SU-DHL-6 (cell line): ENCODE measurements at regions not wholly inside any gene's neighbourhood (a gene's known extent, or its start where the extent isn't known, plus 50 kb on each side); places are given as distances from the start of the nearest gene placed in this dataset.

Source experiments
- H2AFZ ChIP-seq: fragments of 200-600 bp; sonication (generic); 2 replicates; pipeline ENCODE4 v1.6.1; 2014; ENCODE audit warnings: low read depth, mild to moderate bottlenecking, moderate library complexity, mixed read lengths, antibody characterized with exemption, low read length; ENCODE audit not compliant: severe bottlenecking
- H3F3A ChIP-seq: fragments of 200-600 bp; shearing (Covaris generic); 2 replicates; pipeline ENCODE4 v1.6.0; 2016; ENCODE audit warnings: antibody characterized with exemption, mild to moderate bottlenecking; ENCODE audit not compliant: insufficient read depth
- H3K27ac ChIP-seq: fragments of 200-600 bp; sonication (generic); 2 replicates; pipeline ENCODE4 v1.5.1; 2016; ENCODE audit warnings: low read depth, mild to moderate bottlenecking, low read length, moderate library complexity, mixed read lengths
- H3K27me3 ChIP-seq: fragments of 200-600 bp; sonication (generic), shearing (Covaris generic); 2 replicates; pipeline ENCODE4 v1.6.0; 2014; ENCODE audit warnings: mild to moderate bottlenecking, low read length
- H3K36me3 ChIP-seq: fragments of 200-600 bp; sonication (generic); 2 replicates; pipeline ENCODE4 v1.6.1; 2014; ENCODE audit warnings: mild to moderate bottlenecking, low read length, mixed read lengths
- H3K4me2 ChIP-seq: fragments of 300-600, 200-600 bp; shearing (Covaris generic), sonication (generic); 2 replicates; pipeline ENCODE4 v1.6.0; 2014; ENCODE audit warnings: low read length, low read depth, mild to moderate bottlenecking; ENCODE audit not compliant: poor library complexity, severe bottlenecking
- H3K4me3 ChIP-seq: fragments of 200-600 bp; sonication (generic); 2 replicates; pipeline ENCODE4 v1.5.1; 2014; ENCODE audit warnings: antibody characterized with exemption, low read length, mild to moderate bottlenecking, mixed read lengths; ENCODE audit not compliant: insufficient read depth, poor library complexity, severe bottlenecking
- H3K79me2 ChIP-seq: fragments of 200-600 bp; sonication (generic); 2 replicates; pipeline ENCODE4 v1.6.1; 2014; ENCODE audit warnings: mild to moderate bottlenecking, low read length, moderate library complexity; ENCODE audit not compliant: insufficient read depth
- H3K9ac ChIP-seq: fragments of 200-600 bp; sonication (generic); 2 replicates; pipeline ENCODE4 v1.7.0; 2014; ENCODE audit warnings: mild to moderate bottlenecking, low read length
- H3K9me2 ChIP-seq: fragments of 200-600 bp; sonication (generic); replicated peaks from 2 replicates; pipeline ENCODE4 v1.6.1; 2014; ENCODE audit warnings: low read length; ENCODE audit not compliant: insufficient read depth
- H3K9me3 ChIP-seq: fragments of 200-600 bp; sonication (generic); 2 replicates; pipeline ENCODE4 v1.6.1; 2014; ENCODE audit warnings: low read length, mixed read lengths; ENCODE audit not compliant: insufficient read depth
- H4K20me1 ChIP-seq: fragments of 200-600 bp; sonication (generic); 2 replicates; pipeline ENCODE4 v1.6.1; 2014; ENCODE audit warnings: low read depth, mild to moderate bottlenecking, antibody characterized with exemption, low read length, moderate library complexity, mixed read lengths
- EZH2phosphoT487 ChIP-seq: fragments of 200-600 bp; sonication (generic), shearing (Covaris generic); conservative IDR thresholded peaks from 2 replicates; pipeline ENCODE4 v1.6.1; 2018; ENCODE audit warnings: mild to moderate bottlenecking, antibody characterized with exemption, low read length, moderate library complexity, mixed read lengths
- TF ChIP-seq, protein P1 (sequence below): fragments of 200-600 bp; sonication (generic); IDR thresholded peaks from one replicate; pipeline ENCODE4 v1.5.1; 2017; ENCODE audit warnings: antibody characterized with exemption, mild to moderate bottlenecking, low read length, moderate library complexity; ENCODE audit not compliant: insufficient read depth, poor library complexity, severe bottlenecking

- Histone ChIP-seq H3K79me2 (no peaks in the 10 kb centered on the region), H3K9ac (no peak overlapping the region), H4K20me1 (no peaks in the 10 kb centered on the region), H2AFZ (no peak overlapping the region), H3K36me3 (no peaks in the 10 kb centered on the region), H3K4me3 (no peak overlapping the region), H3K27me3 (no peaks in the 10 kb centered on the region), H3F3A (no peaks in the 10 kb centered on the region), H3K9me2 (no peaks in the 10 kb centered on the region), H3K27ac (no peak overlapping the region), H3K4me2 (no peak overlapping the region), H3K9me3 (no peaks in the 10 kb centered on the region)
- no peak for TF ChIP-seq EZH2phosphoT487
- TF ChIP-seq, protein P1, sequence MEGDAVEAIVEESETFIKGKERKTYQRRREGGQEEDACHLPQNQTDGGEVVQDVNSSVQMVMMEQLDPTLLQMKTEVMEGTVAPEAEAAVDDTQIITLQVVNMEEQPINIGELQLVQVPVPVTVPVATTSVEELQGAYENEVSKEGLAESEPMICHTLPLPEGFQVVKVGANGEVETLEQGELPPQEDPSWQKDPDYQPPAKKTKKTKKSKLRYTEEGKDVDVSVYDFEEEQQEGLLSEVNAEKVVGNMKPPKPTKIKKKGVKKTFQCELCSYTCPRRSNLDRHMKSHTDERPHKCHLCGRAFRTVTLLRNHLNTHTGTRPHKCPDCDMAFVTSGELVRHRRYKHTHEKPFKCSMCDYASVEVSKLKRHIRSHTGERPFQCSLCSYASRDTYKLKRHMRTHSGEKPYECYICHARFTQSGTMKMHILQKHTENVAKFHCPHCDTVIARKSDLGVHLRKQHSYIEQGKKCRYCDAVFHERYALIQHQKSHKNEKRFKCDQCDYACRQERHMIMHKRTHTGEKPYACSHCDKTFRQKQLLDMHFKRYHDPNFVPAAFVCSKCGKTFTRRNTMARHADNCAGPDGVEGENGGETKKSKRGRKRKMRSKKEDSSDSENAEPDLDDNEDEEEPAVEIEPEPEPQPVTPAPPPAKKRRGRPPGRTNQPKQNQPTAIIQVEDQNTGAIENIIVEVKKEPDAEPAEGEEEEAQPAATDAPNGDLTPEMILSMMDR: no peak
These were observed 617.0 kb upstream of the PRMT6 start for GRCh38 chr1:106439475-106439874.

GRCh38 chr1:106447466-106447865 is 609.0 kb upstream of the PRMT6 start:
- no peak overlapping the region for H3K4me3 ChIP-seq
- no peaks in the 10 kb centered on the region for H3K9me2 ChIP-seq
- H3K27ac ChIP-seq: no peak overlapping the region
- H2AFZ ChIP-seq: peak overlapping the region; percentile 64
- TF ChIP-seq EZH2phosphoT487: no peak
- TF ChIP-seq, protein P1: no peak
- H3K9ac ChIP-seq: no peak overlapping the region
- no peaks in the 10 kb centered on the region for H3K9me3 ChIP-seq
- no peaks in the 10 kb centered on the region for H4K20me1 ChIP-seq
- H3F3A ChIP-seq: no peaks in the 10 kb centered on the region
- H3K27me3 ChIP-seq: no peaks in the 10 kb centered on the region
- H3K79me2 ChIP-seq: no peaks in the 10 kb centered on the region
- H3K4me2 ChIP-seq: no peak overlapping the region
- no peaks in the 10 kb centered on the region for H3K36me3 ChIP-seq

GRCh38 chr1:106456832-106457231 is 599.6 kb upstream of the PRMT6 start:
- no peaks in the 10 kb centered on the region for H3K27me3 ChIP-seq
- H4K20me1 ChIP-seq: no peaks in the 10 kb centered on the region
- no peaks in the 10 kb centered on the region for H3K9me3 ChIP-seq
- no peak overlapping the region for H3K4me3 ChIP-seq
- H2AFZ ChIP-seq: peak overlapping the region; percentile 16
- no peak overlapping the region for H3K4me2 ChIP-seq
- no peak overlapping the region for H3K27ac ChIP-seq
- no peaks in the 10 kb centered on the region for H3K36me3 ChIP-seq
- H3K9ac ChIP-seq: no peak overlapping the region
- H3K9me2 ChIP-seq: no peaks in the 10 kb centered on the region
- H3K79me2 ChIP-seq: no peaks in the 10 kb centered on the region
- no peaks in the 10 kb centered on the region for H3F3A ChIP-seq
- TF ChIP-seq, protein P1: no peak
- no peak for TF ChIP-seq EZH2phosphoT487

GRCh38 chr1:106457368-106457767 is 599.1 kb upstream of the PRMT6 start:
- Histone ChIP-seq H3K9me3 (no peaks in the 10 kb centered on the region), H3K4me2 (no peak overlapping the region), H4K20me1 (no peaks in the 10 kb centered on the region), H3K27ac (no peak overlapping the region), H3K27me3 (no peaks in the 10 kb centered on the region), H3K9ac (no peak overlapping the region), H3K36me3 (no peaks in the 10 kb centered on the region), H3K9me2 (no peaks in the 10 kb centered on the region), H3K79me2 (no peaks in the 10 kb centered on the region), H2AFZ (no peak overlapping the region), H3K4me3 (no peak overlapping the region), H3F3A (no peaks in the 10 kb centered on the region)
- TF ChIP-seq, protein P1: no peak
- no peak for TF ChIP-seq EZH2phosphoT487
